GM12872 (cell line): ENCODE measurements at regions not wholly inside any gene's neighbourhood (a gene's known extent, or its start where the extent isn't known, plus 50 kb on each side); places are given as distances from the start of the nearest gene placed in this dataset.

Experiments used
- CTCF ChIP-seq: IDR thresholded peaks from 3 replicates; pipeline ENCODE4 v1.5.1; 2011; ENCODE audit warnings: low read depth, mild to moderate bottlenecking, low read length, moderate library complexity; ENCODE audit not compliant: insufficient read depth

- TF ChIP-seq CTCF = no peak
These were observed 193.7 kb downstream of the ERMARD start for GRCh38 chr6:169945117-169945516.

GRCh38 chr6:169944415-169944814, 193.0 kb downstream of the ERMARD start:
- no peak for TF ChIP-seq CTCF

GRCh38 chr6:169944061-169944337, 192.6 kb downstream of the ERMARD start:
- TF ChIP-seq CTCF = no peak

GRCh38 chr6:169943241-169944060, 192.0 kb downstream of the ERMARD start:
- no peak for TF ChIP-seq CTCF

GRCh38 chr6:169942173-169942572, 190.8 kb downstream of the ERMARD start:
- no peak for TF ChIP-seq CTCF

GRCh38 chr6:169940481-169941271, 189.3 kb downstream of the ERMARD start:
- no peak for TF ChIP-seq CTCF

- no peak for TF ChIP-seq CTCF
These were observed 188.2 kb downstream of the ERMARD start for GRCh38 chr6:169939554-169940164.
